GM18873 (cell line): ENCODE measurements at regions not wholly inside any gene's neighbourhood (a gene's known extent, or its start where the extent isn't known, plus 50 kb on each side); places are given as distances from the start of the nearest gene placed in this dataset.

Experiments used
- ATAC-seq: cut with Tn5 transposase; IDR thresholded peaks from one replicate; pipeline ENCODE4 v1.9.1; 2021; ENCODE audit warnings: mild to moderate bottlenecking, moderate library complexity, moderate number of reproducible peaks; ENCODE audit not compliant: unreplicated experiment, low FRiP score

DNA sequence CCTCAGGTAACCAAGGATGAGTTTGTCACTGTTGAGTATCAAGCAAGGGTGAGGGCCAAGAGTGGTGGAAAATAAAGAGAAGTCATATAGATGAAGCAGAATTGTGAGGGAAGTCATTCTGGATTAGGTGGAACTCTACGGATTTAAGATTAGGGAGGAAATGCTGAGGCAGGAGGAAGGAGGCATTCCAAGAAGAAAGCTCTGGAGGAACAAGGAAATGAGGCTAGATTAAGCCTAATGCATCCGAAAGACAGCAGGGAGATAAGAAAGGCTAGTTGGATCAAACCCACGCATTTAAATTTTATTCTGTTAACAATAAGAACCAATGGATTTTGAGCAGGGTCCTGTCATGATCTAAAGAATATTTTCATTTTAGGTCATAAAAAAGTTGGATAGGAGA lies 681.2 kb downstream of the EPHA4 start:
- ATAC-seq: no peak

DNA sequence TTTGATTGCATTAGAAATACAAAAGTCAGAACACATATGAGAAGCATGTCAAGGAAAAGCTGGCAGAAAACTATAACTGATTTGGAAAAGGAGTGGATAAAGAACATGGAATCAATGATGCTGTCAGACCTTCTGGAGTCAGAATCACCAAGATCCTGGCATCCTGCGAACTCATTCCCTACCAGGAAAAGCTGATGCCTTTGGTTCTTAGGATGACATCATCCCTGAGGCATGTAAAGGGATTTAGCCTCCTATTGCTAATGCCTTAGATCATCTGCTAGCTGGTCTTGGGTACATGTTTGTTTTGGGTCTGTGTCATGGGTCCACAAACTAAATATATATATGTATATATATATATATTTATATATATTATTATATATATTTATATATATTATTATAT lies 680.7 kb downstream of the EPHA4 start:
- ATAC-seq: no peak

DNA sequence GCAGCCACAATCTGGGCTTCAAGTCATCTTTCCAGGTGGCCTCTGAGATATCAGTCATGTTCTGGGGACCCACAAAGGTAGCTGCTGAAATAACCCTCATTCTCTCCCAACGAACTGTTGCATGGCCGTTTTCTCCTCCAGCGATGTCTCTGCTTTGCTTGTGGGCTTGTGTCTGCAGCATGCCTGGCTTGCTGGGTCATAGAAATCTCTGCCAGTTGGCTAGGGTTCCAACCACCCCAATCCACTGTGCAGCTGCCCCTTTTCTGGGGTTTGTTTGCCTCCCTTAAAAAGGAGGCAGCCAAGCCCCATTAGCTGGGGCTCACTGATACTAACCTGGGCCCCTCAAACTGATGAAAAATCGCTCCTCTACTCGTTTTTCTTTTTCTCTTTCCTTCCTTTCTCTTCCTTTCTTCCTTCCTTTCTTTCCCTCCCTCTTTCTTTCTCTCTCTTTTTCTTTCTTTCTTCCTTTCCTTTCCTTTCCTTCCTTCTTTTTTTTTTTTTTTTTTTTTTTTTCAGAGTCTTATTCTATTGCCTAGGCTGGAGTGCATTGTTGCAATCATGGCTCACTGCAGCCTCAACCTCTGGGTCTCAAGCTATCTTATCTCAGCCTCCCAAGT lies 680.0 kb downstream of the EPHA4 start:
- no peak for ATAC-seq

DNA sequence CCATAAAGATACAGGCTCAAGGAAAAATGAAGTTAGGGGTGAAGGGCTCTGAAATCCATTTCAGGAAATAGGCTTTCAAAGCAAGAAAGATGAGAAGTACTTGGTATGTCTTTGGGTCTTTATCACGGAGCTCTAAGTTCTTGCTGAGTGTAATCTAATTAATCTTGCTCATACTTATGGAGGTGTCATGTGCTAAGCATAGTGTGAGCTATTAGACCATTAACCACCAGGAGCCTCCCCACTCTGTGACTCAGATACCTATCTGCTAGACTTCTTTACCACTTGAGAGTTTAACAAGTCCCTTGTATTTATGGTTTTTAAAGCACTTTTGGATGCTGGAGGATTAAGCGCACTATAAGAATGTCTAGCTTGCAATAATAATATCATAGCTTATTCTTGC lies 678.7 kb downstream of the EPHA4 start:
- ATAC-seq: no peak

DNA sequence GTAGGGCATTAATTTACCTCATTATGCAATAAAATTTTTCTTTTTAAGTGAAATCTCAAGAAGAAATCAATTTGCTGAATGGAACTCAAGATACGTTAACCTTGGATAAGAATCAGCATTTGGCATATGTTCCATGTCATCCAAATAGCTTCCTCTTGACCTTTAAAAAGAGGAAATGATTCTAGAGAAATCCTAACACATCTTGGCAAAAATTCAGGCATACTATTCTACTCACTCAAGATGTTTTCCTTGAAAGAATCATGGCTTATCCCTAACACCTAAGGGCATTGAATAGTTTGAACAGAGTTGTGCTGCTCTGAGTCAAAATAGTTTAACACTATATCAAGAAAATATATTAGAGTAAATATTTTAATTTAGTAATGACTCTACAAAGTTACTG lies 678.0 kb downstream of the EPHA4 start:
- ATAC-seq: no peak

DNA sequence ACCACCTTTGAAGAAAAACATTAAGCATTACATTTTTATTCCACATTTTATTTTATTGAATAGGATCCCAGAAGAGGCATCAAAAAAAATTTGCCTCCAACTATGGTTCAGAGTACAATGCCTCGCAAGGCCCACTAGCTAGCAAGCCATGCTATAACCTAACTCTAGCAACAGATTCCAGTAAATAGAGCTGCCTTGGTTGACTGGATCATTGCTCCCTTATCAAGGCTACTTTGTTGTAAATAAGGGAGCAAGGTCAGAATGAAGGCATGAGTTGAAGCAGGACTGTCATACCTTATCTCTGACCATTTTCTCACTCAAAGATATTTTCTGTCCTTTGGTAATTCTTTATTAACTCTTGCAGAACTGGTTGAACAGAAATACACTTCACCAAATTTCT lies 672.6 kb downstream of the EPHA4 start:
- no peak for ATAC-seq

DNA sequence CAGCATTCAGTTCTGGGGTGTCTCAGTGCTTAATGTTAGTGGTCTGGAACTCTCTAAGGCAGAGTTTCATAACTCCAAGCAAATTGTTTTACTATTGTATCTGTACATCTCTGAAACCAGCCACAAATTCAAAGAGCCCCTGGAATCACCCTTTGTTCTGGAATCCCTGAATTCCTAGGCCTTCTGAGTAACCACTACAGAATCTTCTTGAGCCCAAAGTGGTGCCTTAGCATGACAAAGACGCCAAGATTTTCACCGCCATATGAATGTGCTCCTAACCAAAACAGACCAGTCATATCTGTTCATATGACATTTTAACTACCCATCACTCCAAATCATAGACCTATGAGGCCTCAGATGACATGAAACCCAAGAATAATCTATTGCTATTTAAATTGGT lies 668.1 kb downstream of the EPHA4 start:
- ATAC-seq: no peak

DNA sequence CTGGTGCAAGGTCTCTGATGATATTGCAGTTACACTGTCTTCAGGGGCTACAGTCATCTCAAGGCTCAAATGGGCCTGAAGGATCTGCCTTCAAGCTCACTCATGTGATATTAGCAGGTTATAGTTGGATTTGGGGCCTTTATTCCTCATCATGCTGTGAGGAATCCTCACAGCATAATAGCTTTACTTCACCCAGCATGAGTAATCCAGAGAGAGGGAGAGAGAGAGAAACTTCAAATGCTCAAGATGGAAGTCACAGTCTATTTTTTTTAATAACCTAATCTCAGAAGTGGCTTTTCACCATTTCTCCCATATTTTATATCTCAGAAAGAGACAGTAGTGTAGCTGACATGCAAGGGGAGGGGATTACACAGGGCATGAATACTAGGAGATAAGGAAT lies 658.7 kb downstream of the EPHA4 start:
- ATAC-seq: no peak

DNA sequence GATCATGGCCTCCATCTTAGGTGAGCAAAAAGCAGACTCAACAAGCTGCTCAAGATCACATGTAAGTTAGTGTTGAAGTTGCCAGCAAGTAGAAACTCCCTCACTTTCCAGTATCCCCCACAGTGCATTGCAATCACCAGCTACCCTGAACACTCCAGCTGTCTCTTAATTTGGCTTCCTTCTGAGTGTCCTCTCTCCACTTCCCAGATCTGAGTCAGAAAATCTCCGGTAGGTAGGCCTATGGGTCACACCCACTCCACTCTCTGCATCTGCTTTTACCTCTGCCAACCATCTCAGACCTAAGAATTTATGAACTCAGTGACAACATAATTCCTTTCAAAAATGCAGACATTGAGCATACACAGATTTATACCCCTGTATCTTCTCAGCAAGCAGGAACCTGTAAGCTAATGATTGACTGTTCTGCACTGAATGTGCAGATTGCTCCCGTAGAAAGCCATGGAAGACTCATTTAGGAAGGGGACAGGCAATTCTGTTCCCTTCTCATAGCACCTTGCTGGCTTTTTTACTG lies 656.9 kb downstream of the EPHA4 start:
- no peak for ATAC-seq

DNA sequence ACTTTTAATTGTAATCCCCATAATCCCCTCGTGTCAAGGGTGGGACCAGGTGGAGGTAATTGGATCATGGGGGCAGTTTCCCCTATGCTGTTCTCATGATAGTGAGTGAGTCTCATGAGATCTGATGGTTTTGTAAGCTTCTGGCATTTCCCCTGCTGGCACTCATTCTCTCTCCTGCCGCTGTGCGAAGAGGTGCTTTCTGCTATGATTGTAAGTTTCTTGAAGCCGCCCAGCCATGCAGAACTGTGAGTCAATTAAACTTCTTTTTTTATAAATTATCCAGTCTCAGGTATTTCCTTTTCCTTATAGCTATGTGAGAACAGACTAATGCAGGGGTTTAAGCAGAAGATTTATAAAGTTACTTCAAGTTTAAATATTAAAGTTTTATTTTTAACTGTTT lies 655.2 kb downstream of the EPHA4 start:
- no peak for ATAC-seq

DNA sequence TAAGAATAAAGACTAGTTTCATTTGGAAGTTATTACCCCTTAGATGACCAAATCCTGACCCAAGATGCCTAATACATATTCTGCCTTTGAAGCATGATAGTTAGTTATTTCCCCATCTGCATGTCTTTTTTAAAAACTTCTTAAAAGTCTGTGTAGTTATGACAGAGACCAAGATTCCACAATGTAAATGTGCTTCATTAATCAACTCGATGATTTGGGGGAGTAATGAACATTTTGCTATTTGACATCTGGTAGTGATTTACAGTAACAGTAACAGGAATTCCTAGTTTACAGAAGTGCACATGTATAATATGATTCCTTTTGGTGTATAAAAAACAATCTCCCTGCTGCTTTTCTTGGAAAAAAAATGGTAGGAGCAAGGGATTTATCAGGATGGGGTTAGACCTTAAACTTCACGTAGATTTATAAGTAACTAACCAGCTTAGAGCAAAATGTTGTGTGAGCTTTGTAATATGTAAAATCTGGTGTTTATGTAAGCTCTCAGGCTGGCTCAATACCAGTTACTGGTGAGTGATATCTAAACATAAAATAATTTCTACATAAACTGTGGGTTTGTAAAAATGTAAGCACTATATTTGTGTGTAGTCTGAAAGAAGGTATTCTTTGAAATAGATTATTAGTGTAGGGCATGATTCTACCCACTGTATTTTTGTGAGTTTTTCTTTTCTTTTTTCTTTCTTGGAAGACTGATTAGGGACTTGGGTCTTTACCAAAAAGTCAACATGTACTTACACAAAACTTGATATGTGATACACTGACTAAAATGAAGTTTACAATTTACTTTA lies 641.6 kb downstream of the EPHA4 start:
- ATAC-seq: no peak

DNA sequence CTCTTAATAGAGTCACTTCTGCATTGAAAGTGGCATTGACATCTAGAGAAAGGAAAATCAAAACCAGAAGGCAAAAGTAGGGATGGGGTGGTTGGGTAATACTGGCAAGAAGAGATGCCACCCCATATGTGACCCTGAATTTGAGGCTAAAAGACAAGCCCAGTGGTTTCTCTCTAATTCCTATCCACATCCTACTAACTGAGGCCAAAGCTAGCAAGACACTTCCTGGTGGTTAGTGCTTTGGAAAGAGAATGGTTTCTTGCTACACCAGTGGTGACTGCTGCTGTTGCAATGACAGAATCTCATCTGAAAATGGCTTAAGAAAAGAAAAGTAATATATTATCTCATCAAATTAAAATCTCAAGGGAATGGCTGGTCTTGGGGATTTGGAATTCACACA lies 640.6 kb downstream of the EPHA4 start:
- ATAC-seq: no peak

DNA sequence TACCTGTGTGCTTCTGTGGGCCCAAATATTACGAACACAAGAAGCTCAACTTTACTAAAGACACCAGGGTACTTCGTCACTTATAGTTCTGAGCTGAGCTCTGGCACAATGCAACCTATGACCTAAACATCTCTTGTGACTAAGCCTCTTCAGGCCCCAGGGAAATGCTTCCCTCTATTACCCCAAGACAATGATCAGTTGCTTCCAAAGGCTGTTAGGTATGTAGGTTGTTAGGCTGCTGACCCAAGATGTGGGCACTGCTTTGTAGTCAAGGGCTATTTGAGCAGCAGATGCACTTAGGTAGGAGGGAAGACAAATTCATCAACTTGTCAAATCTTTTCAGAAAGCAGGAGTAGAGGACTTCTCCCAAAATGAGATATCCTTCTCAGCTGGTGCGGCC lies 640.1 kb downstream of the EPHA4 start:
- ATAC-seq: no peak

DNA sequence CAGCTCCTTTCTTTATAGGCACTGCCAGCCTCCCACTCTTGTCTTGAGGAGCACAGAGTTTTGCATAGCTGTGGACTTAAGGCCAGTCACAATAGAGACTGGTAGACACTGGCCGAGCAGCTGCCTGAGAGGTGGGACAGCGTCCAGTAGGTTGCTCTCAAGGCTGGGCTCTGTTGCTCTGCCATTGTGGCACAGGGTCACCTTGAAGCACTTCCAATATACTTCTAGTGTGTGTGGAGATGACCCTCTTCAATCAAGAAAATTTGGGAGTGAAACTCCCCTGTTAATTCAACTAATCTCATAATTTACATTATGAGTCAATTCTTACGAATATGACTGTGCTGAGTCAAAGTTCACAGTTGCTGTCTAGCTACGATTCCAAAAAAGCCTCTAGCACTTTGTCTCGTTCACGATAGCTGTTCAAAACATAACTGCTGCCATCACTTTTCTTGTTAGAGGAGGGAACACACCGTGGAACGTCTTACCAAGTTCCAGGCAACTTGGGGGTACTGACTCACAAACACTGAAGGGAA lies 636.2 kb downstream of the EPHA4 start:
- peak; percentile 67 for ATAC-seq

DNA sequence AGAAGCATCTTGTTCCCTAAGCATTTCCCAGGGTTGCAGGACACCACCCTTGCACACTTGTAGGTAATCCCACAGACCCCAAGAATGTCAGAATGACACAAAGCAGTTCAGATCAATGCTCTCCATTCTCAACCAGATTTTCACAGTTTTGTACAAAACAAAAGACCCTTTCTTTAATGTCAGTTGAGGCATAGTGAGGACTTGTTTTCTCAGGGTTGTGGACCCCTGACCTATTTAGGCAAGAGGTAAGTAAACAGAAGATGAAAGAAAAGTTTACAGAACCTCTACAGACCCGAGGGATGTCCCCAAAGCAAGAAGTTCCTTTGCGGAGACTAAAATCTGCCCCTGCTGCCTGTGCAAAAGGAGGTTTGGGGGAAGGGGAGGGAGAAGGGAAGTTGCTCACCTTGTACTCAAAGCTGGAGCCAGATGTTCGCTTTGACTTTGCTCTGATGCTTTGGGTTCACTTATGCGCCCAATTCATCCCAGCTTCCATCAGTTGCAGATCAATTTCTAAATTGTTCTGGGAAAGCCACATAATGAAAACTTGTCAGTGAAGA lies 635.4 kb downstream of the EPHA4 start:
- no peak for ATAC-seq

DNA sequence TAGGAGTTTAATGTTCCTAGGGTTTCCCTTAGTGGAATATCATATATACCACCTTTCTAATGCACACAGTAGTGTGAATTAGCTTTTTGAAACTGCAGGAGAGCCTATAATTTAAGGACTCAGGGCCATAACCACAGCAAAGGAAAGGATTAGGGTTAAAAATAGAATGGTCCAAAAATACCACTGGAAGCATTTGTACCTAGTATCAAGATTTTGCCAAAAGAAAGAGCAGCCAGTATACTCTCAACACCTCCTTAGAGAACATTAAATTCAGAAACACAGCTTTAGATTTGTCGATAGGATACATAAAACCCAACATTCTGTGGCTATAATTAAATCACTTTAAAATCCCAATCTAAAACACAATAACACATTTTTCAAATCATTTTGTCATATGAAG lies 634.9 kb downstream of the EPHA4 start:
- no peak for ATAC-seq

DNA sequence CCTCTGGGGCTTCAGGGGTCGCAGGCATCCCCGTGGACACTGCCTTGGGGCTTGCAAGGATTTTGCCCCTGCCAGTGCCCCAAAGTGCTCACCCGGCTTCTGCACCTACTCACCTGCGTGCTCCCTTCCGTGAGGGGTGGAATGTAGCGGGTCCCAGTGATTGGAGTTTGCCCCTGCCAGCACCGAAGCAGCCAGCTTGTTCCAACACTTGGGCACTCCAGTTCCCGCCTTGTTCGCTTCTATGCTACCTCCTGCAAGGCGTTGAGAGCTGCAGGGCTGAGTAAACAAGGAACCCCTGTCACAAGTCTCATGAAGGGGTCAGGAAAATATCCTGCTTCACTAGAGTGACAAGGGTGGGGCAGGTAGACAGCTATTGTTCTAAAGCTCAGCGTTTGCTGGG lies 631.5 kb downstream of the EPHA4 start:
- ATAC-seq: no peak

DNA sequence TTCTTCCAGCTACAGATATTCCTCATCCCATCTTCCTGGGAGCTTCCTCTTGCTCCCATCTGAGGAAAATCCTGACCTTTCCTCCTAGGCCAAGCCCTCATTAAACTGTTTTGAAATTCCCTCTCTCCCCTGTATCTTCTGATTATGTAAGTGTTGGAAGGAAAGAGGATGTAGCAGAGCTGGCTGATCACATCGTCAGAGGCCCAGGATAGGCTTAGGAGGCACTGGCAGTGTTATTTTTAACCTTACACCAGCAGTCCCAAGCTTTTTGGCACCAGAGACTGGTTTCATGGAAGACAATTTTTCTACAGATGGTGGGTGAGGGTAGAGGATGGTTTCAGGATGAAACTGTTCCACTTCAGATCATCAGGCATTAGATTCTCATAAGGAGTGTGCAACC lies 630.4 kb downstream of the EPHA4 start:
- ATAC-seq: no peak

DNA sequence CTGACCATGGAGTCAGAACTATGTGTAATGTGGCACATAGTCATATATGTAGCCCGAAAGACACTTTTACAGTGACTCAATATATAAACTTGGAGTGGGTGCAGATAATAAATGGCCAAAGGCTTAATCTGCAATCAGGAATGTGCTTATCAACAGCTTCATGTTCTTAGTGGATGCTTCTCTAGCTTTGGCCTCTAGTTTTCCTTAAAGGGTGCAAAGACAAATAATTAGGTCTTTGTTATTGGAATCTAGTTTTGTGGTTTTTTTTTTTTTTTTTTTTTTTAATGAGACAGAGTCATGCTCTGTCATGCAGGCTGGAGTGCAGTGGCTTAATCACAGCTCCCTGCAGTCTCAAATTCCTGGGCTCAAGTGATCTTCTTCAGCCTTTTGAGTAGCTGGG lies 625.6 kb downstream of the EPHA4 start:
- ATAC-seq: no peak

DNA sequence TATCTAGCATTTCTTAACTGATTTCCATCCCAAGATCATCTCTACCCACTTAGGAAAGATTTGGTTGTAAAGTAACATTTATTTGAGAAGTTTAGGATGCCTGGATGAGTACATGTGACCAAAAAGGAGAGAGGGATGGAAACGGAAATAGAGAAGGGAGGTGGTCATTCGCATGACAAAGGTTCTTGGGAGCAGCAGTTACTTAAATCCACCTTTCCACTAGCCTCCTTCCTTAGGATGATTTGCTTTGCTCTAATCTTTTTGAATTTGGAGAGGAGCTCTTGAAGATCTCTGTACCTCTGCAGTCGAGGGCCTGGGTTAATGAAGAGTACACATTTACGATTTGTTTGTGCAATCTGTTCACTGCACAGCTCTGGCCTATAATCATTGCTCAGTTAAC lies 623.5 kb downstream of the EPHA4 start:
- ATAC-seq: no peak

DNA sequence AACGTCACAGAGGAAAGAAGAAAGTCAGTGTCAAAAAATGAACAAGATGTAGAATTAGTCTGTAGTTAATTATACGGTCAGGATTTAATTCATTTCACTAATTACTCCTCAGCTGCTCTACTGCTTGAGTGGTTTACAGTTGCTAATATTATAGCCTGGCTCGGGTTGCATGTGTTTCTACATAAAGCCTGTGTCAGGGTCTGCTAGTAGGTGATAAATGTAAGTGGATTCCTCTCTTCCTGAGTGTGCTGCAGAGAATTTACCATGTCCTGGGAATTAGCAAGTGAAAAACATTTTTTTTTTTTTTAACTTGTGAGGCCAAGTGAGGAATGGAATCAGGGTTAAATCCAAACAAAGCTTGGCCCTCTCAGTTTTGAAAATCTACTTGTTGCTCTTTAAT lies 622.6 kb downstream of the EPHA4 start:
- no peak for ATAC-seq

DNA sequence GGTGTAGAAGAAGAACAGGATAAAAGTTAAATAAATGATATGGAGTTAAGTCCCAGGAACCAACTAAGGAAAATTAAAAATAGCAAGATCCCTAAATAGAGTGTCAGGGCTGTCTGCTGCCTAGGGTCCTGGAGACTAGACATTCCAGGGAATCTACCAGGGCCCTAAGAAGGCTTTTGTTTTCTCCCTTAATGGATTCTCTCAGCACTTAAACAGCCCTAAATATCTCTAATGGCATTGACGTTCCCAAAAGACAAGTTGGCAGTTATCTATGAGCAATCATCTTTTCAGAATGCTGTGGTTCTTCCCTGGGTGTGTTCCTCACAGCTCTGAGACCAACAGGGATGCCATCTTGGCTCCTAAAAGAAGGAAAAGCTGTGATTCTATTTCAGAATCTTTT lies 616.3 kb downstream of the EPHA4 start:
- ATAC-seq: no peak
